ENCODE measurements at regions not wholly inside any gene's neighbourhood (a gene's known extent, or its start where the extent isn't known, plus 50 kb on each side); places are given as distances from the start of the nearest gene placed in this dataset.
"Not testable (repeated sequence)": the region's sequence is repeated elsewhere in the genome, so short reads cannot be mapped to it uniquely, and the experiment has no call there.

DNA sequence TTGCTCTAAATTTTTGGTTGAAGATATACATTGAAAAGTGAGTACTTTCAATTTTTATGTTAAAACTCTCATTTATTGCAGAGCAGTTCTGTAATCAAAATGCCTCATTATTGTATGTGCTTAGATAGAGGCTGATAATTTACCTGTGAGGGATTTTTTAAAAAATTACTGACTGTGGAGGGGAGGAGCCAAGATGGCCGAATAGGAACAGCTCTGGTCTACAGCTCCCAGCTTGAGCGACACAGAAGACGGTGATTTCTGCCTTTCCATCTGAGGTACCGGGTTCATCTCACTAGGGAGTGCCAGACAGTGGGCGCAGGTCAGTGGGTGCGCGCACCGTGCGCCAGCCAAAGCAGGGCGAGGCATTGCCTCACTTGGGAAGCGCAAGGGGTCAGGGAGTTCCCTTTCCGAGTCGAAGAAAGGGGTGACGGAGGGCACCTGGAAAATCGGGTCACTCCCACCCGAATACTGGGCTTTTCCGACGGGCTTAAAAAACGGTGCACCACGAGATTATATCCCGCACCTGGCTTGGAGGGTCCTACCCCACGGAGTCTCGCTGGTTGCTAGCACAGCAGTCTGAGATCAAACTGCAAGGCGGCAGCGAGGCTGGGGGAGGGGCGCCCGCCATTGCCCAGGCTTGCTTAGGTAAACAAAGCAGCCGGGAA is 89.4 kb downstream of the DDX11 start:
- DNase-seq, result not testable (repeated sequence)

DNA sequence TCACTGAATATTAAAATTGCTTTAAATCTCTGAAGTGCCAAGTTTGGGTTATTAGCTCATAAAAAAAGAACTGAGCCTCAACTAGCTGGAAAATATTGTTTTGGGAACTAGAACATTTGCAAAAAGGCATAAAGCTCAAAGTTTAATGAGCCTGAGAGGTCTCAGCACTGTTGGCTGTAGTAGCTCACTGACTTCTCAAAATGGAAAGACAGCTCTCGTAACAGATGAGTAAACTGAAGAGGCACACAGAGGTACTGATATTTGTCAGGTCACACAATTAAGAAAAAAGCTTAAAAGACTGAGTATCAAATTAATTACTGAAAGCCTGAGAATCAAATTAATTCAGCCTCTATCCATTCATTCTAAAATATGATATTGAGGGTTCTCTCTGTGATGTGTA is 100.6 kb downstream of the DDX11 start:
- DNase-seq, result not testable (repeated sequence)

DNA sequence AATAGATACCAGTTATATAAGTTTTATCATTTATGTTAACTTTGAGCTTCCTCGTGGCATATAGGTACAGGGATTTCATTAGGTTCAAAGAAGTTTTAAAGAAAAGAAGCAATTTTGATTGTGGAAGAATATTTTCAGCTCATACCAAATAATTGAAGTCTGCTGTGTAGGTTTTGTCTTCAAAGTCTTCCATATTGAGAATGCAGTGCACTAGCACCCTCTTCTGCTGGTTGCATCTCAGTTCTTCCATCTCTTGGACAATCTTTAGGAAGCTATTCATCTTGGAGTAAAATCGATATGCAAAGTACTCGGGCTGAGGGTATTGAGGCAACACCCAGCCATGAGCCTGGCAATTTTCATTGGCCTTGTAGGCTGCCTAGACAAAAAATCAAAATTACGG is 103.9 kb downstream of the DDX11 start:
- DNase-seq, result not testable (repeated sequence)

DNA sequence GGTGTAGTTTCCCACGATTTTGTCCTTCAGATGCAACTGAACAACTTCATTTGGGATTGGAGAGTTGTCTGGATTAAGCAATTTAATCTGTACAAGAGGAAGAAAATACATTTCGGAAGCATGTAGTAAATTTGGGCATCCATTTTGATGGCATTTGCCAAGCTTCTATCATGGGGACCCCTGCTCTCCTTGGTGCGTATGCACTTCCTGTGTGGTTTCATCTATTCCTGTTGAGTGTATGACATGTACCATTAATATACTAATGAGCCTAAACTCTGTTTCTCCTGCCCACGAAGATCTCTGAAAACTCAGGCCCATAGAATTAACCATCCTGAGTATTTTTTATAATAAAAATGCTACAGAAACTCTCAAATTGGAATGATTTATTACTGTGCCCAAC is 105.2 kb downstream of the DDX11 start:
- peak; percentile 8 for DNase-seq

DNA sequence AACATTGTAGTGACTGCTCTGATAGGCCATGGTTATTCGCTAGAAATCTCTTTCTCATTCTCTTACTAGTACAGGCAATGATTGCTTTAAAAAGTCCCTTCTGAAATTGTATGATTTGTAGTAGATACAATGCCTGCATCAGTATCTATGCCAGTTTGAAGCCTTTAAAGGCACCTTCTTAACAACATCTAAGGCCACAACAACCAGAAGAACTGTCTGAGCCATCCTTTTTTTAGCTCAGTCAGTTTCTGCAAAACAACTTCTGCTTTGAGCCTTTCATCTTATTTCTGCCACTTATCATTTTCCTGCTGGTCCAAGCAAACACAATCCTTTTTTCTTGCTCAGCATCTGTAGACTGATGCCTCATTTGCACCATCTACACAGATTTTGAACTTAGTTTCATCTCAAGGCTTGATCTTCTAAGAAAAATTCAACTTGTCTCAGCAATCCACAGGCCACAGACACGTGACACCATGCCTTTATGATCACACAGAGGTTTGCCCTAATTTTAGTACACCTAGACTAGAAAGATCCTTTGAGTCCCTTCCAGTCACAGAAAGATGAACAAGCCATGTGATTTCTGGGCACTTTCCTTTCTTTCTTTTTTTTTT is 106.1 kb downstream of the DDX11 start:
- DNase-seq, result not testable (repeated sequence)

DNA sequence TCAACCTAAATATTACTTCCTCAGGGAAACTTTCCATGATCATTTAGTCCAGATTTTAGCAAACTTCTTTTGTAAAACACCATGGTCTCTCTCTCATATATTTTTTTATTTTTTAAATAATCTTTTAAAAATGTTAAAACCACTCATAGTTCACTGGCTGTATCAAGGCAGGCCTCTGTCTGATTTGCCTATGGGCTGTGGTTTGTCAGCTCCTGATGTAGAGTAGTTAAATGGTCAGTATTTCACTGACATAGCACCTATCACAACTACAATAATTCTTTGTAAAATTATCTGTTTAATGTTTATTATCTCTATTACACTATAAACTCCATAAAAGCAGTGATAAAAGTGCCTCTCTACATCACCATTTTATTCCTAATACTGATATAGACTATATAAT is 108.9 kb downstream of the DDX11 start:
- not testable (repeated sequence) for DNase-seq

DNA sequence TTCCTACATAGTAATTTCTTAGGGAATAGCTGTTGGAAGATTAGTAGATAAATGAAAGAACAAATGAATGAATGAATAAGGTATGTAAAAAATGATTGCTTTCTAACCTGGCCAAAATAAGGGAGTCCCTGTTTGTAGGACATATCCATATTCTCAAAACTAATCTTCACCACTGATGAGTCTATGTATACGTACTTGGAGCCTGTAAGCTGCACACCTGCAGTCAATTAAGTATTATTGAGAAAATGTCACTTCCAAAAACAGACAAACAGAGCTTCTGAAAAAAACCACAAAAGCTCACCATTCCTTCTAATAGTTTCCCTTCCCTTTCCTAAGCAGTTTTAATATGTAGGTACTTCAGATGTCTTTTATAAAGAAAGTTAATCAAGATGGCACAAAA is 109.4 kb downstream of the DDX11 start:
- not testable (repeated sequence) for DNase-seq

DNA sequence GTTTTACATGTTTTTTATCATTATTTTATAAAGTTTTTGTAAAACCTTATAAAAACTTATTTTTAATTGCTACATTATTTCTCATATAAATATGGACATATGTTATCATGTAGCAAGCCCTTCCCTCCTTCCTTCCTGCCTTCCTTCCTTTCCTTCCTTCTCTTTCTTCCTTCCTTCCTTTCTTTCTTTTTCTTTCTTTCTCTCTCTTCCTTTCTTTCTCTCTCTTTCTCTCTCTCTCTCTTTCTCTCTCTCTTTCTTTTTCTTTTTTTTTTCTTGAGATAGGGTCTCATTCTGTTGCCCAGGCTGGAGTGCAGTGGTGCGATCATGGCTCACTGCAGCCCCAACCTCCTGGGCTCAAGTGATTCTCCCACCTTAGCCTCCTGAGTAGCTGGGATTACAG is 110.2 kb downstream of the DDX11 start:
- DNase-seq, result not testable (repeated sequence)

DNA sequence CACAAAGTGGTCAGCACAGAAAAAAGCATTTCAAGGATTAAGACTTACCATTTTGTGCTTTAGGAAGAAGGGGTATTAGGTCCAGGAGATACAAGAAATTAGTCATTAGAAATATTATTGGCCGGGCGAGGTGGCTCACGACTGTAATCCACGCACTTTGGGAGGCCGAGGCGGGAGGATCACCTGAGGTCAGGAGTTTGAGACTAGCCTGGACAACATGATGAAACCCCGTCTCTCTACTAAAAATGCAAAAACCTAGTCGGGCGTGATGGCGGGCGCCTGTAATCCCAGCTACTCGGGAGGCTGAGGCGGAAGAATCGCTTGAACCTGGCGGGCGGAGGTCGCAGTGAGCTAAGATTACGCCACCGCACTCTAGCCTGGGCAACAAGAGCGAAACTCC is 111.0 kb downstream of the DDX11 start:
- not testable (repeated sequence) for DNase-seq

DNA sequence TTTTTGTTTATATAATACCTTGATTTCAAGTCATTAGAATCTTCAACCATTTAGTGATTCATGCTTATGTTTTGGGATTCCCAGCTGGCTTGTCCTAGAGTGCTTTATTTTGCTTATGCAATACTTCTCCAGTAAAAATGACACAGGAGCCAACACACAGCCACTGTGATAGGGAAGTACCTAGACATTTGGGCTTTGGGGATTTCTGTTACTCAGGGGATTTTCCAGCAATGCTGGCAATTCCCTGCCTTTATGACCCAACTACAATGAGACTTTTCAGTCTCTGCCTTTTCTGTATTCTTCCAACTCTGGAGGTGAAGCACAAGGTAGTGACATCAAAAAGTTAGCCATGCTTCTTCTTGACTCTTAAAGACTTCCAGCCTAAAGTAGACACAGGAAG is 119.0 kb downstream of the DDX11 start:
- not testable (repeated sequence) for DNase-seq

DNA sequence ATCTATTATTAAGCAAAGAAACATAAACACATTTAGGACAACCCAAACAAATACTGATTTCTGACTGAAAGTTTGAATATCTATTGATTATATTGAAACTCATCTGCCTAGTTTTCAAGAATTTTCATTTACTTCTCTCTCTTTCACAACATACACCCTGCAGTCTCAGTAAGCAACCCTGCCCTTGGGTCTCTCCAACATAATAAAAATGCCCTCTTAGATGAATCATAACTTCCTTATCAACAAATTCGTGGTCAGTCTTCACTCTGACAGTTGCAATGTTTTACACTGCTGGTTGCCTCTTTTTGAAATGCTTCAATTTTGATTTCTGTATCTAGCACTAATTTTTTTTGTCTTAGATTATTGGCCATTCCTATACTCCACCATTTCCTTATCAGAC is 122.0 kb downstream of the DDX11 start:
- DNase-seq, result not testable (repeated sequence)

DNA sequence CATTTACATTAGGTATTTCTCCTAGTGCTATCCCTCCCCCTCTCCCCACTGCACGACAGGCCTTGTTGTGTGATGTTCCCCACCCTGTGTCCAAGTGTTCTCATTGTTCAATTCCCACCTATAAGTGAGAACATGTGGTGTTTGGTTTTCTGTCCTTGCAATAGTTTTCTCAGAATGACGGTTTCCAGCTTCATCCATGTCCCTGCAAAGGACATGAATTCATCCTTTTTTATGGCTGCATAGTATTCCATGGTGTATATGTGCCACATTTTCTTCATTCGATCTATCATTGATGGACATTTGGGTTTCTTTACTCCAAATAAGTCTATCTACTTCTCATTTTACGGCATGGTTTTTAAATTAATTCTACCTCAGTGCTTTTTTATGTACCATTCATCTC is 125.8 kb downstream of the DDX11 start:
- not testable (repeated sequence) for DNase-seq

DNA sequence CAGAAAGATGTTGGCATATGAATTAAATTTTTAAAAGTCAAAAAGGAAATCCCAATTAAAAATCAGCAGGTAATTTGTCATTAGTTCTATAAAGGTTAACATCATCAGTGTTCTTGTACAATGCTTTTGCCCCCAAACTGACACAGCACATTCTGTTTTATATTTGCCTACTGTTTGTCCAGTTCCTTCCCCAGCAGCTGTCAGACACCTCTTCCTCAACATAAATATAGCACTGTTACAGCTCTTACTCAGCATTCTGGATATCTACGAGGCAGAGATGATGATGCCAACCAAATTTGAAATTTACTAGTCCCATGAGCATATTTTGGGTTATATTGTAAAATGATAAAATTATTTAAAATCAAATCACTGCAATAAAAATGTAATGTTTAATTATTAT is 124.6 kb downstream of the SINHCAF start:
- peak; percentile 19 for DNase-seq

DNA sequence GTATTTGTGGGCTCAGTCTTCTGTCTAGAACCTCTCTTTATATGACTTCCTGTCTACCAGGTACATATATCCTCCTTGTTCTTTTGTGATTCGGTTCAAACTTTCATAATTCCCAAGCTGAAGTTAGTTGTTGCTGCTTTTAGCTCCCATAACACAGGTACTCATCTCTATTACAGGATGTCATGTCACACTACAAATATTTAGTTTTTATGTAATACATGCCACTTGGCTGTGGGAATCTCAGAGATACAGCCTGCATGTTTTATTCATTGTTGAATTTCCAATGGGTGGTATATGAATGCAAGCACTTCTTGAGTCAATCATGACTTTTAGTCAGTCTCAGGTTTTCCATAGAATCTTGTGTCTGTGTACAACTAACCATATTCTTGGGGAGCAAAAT is 122.7 kb downstream of the SINHCAF start:
- no peak for DNase-seq

DNA sequence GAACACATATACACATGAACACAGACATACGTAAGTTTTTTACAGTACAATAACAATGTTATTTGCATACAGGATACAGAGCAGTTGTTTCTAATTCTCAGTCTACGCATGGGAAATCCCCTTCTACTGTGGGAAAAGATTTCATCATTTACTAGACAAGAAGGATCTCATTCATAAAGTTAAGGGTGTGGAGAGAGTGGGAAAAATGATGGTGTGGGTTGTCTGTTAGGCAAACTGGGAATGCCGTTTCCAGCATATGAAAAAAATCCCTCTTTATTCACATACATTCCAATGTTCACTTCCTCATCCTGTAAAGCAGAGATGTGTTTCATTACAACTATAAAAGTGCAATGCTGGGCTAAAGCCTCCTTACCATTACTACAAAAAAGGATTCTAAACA is 120.9 kb downstream of the SINHCAF start:
- DNase-seq, result no peak

DNA sequence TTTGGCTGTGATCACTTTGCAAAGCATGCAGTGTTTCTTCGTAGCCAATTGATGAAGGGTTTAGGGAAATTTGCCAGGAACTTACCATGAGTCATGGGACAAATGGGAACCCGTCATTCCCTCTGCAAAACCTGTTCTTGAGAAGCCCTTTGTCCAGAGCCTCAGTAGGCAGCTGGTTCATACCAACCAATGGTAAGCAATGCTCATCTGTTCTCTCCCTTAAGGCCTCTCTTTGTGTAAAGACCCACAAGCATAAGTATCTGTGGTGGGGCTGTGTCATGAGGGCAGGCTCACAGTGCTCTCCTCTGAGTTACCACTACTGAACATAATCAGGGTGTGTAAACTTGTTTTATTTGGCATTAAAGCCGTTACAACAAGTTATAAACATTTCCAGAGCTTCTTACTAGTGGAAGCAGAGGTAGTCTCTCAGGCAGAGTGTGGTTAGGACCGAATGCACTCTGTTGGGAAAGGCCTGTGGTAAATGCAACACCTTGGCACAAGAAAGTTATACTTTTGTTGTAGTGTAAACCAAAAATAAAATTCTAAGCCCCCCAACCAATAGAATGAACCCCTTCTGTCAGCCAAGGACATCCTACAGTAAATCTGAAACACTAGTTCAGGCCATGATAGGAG is 119.8 kb downstream of the SINHCAF start:
- DNase-seq, result no peak

DNA sequence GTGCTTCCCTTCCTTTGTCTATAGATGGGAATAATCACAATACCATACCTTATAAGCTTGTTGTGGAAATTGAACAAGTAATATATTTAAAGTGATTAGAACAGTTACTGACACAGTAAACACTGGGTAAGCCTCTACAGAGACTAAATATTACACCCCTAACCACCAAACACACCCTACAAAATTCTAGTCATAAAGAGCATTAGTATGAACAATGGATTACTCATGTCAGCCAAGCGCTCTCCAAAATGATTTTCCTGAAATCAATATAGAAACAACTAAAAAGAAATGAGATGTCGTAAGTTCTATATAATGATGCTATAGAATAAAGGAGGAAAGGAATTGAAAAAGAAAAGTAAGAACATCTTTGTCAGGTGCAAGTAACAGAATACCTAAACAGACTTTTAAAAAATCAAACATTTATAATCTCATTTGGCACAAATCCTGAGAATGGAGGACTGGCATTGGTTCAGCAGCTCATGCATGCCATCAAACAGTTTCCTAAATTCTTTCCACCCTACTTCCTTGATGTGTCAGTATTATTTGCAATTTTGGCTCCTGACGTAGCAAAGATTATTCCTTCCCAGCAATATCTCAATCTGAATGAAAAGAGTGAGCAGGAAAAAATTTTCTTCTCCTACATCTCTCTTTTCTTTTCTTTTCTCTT is 118.0 kb downstream of the SINHCAF start:
- no peak for DNase-seq

DNA sequence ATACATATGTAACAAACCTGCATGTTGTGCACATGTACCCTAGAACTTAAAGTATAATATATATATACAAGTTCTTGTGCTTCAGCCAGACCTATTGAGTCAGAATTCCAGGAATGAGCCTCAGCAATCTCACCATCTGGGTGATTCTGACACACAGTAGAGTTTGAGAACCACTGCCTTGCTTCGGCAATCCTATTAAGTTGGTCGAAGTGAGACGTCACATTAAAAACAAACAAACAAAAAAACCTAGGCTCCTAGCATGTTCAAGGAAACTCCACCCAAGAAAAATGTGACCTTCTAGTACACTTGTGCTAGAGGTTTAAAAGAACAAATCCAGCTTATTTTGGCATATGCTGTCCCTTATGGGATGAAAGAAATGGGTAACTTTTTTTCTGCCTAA is 115.8 kb downstream of the SINHCAF start:
- DNase-seq, result no peak

DNA sequence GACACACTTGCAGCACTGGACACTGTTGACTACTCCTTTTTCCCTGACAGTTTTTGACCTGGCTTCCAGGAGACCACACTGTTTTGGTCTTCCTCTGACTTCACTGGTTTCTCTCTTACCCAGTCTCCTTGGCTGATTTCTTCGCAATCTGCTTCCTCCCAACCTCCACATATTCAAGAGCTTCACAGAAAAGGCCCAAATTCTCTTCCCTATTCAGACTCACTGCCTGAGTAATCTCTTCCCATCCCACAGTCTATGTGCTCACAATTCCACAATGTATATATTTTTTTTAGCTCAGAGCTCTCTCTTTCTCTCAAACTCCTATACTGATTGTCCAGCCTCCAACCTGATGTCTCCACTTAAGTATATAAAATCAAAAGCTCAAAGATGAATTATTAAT is 115.4 kb downstream of the SINHCAF start:
- no peak for DNase-seq

DNA sequence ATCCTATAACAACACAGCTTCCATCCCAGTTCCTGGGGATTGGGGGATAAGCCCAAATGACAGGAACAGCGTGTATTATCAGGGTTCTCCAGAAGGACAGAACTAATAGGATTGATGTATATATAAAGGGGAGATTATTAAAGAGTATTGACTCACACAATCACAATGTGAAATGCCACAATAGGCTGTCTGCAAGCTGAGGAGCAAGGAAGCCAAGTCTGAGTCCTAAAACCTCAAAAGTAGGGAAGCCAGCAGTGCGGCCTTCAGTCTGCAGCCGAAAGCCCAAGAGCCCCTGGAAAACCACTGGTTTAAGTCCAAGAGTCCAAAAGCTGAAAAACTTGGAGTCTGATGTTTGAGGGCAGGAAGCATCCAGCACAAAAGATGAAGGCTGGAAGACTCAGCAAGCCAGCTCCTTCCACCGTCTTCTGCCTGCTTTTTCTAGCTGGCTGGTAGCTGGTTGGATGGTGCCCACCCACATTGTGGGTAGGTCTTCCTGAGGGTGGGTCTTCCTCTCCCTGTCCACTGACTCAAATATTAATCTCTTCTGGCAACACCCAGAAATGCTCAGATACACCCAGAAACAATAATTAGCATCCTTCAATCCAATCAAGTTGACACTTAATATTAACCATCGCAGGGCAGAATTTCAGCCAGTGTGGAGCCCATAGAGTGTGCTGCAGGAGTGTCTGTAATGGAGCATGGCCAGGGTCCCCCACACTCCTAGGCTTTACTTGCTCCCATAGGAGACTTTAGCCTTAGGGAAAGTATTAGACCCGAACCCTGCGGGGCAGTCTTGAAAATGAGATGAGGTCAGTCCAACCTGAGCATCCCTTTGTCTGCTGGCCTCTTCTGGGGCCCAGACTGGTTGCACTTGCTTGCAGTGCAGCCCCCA is 111.1 kb downstream of the SINHCAF start:
- DNase-seq, result no peak

DNA sequence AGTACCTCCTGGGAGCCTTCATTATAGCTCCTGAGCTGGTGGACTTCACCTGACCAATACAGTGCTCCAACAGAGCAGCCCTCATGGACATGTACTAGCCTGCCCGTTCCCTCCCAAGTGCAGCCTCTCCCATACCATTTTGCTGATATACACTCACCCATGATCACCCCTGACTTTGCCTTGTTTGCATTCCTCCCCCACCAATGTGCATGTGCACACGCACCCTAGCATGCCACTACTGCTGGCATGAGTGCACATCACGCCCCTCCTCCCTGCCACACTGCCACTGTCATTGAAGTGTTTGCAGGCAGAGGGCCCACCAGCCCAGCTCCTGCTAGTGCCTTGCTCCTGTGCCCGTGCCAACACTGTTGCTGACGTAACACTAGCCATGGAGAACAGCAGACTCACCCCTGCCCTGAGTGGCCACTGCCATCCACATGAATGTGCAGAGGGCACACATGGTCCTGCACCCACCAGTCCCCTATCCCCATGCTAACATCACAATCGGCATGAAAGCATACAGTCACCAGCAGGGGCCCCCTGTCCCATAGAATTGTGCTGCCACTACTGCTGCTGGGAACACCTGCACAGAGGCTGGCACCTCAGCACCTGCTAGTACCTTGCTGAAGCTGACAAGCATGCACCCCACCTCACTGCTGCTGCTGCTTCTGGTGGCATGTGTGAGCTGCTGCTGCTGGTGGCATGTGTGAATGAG is 110.3 kb downstream of the SINHCAF start:
- no peak for DNase-seq

DNA sequence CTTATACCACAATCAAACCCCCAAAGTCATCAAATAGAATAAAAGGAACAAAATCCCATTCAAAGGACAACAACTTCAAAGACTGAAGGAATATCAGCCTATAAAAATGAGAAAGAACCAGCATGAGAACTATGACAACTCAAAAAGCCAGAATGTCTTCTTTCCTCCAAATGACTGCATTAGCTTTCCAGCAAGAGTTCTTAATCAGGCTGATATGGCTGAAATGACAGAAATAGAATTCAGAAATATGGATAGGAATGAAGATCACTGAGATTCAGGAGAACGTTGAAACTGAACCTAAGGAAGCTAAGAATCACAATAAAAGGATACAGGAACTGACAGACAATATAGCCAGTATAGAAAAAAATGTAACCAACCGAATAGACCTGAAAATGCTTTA is 109.5 kb downstream of the SINHCAF start:
- DNase-seq, result no peak
